Stimulated activated CD4-positive, alpha-beta T cell treated with anti-CD3 and anti-CD28 coated beads, Interleukin-15, amount 100 ng/mL, for 1 hour (primary cell): ENCODE measurements at regions not wholly inside any gene's neighbourhood (a gene's known extent, or its start where the extent isn't known, plus 50 kb on each side); places are given as distances from the start of the nearest gene placed in this dataset.
"Not testable (repeated sequence)": the region's sequence is repeated elsewhere in the genome, so short reads cannot be mapped to it uniquely, and the experiment has no call there.

ENCODE experiments used
- DNase-seq, 2 donors: peaks; one replicate each; pipeline ENCODE4 v3.0.0-alpha.2; 2020; ENCODE audit warnings: low read depth in 1 of 2, low spot score in 1 of 2

- no peak for DNase-seq
These were observed 721.4 kb downstream of the RFPL4B start for GRCh38 chr6:113068570-113068969.

- DNase-seq = not testable (repeated sequence)
These were observed 723.6 kb downstream of the RFPL4B start for GRCh38 chr6:113070681-113071080.

- no peak for DNase-seq
These were observed 726.6 kb downstream of the RFPL4B start for GRCh38 chr6:113073611-113074191.

GRCh38 chr6:113076116-113076515 is 729.0 kb downstream of the RFPL4B start:
- DNase-seq = no peak

DNA sequence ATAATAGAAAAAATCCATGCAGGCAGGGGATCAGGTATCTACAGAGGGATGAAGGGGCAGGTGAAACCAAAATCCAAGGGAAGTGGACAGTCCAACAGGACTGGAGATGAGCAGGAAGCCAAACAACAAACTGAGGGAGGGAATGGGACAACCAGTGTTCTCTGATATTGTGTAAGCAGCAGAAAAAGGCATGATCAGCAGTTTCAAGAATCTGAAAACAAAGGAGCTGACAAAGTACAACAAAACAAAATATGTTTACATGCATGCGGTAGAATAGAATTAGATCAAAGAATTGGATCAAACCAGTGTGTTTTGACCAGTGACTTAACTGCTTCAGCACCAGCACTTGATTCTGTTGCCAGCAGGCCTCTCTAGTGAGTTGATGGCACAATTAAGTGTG is 729.7 kb downstream of the RFPL4B start:
- DNase-seq = no peak

DNA sequence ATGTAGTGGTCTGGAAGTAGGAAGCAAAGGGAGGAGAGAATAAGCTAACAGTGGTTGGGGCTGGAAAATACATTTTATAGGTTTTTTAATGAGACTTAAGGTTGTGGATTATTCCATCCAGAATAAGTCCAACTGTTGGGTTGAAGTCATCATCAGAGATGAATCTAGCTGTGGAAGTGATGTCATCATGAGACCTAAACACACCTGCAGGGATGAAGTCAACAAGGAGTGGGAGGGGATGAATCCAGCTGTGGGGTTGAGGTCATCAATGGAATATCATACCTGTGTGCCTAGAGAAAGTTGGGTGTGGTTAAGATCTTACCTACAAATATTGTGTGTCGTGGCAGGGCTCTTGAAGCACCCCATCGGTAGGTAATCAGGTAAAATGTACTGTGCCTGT is 730.7 kb downstream of the RFPL4B start:
- no peak for DNase-seq

DNA sequence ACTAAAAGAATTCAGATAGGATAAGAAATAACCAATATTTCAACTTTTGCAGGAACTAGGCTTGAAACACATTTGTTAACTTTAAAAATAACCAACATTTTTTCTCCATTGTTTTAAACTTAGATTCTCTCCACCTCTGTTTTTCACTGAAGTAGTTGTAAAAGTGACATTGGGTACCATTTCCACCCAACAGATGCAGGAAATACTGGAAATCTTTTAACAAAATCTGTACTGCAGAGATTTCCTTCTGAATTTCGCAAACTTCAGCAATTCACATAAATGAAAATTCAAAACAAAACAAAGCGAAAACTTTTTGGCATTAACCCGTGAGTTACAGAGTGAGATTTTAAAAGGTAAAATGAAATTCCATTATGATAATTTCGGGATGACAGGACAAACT is 731.7 kb downstream of the RFPL4B start:
- DNase-seq = no peak

DNA sequence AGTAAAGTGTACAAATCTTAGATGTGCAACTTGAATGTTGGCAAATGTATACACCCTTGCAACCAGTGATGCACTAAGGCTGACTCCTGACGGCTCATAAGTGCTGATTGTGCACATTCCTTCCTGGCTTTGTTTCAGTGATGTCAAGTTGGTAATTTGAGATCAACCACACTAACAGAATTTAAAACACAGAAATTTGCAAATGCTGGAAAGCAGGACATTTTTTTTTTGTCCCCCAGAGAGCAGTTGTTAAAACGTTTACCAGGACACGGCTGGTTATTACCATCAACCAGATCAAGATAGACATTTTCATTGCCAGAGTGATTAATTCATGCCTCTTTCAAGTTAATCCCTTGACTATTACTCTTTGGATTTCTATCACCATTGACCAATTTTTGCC is 735.6 kb downstream of the RFPL4B start:
- no peak for DNase-seq

- DNase-seq = no peak
These were observed 736.8 kb downstream of the RFPL4B start for GRCh38 chr6:113083947-113084346.

- DNase-seq = no peak
These were observed 741.9 kb downstream of the RFPL4B start for GRCh38 chr6:113089056-113089455.

- no peak for DNase-seq
These were observed 745.7 kb downstream of the RFPL4B start for GRCh38 chr6:113092795-113093194.

GRCh38 chr6:113094779-113095178 is 747.6 kb downstream of the RFPL4B start:
- DNase-seq = no peak

DNA sequence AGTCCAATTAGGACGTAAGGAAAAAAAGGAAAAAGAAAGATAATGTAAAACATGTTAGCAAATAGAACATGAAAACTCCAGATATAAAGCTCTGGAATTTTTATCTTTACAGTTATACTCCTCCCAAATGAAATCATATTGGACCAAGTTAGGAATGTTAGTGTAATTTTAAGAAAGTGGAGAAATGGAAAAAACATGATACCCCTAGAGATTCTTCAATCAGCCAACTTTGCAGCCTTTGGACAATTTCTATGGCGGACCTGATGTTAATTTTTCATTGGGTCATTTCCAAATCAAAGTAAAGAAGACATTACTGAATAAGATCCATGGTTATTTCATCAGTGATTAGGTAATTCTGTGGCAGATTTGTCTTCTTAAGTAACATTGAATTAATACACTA is 748.7 kb downstream of the RFPL4B start:
- DNase-seq = no peak

GRCh38 chr6:113102761-113103160 is 754.4 kb upstream of the MARCKS start:
- no peak for DNase-seq

DNA sequence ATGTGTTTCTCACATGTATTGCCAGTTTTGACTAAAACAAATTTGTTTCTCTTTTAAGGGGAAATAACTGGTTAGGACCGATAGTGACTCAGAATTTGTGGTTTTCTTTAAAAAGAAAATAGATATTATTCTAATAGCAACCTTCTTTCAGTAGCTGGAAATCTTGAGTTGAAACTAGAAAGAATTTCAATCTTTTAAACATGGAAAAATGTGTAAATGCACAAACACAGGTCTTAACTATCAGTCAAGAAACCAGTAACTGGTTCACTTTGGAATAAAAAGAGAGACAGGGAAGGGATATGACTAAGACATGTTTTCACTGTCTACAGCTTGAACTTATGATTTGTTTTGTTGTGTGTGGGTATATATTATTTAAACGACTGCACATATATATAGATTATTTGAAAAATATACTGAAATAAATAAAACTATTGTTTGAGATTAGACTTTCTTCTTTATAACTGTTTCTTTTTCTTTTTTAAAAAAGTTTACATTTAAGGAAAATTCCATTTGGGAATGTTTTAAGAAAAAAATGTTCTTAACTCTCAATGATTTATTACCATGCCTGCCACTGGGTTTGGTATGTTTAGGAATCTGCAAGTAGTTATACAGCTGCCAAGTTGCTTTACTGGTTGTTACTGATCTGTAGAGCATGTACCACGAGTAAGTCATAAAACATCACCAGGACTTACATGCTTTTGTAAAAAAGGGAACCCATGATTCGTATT is 753.3 kb upstream of the MARCKS start:
- no peak for DNase-seq

- no peak for DNase-seq
These were observed 752.6 kb upstream of the MARCKS start for GRCh38 chr6:113104541-113104940.

DNA sequence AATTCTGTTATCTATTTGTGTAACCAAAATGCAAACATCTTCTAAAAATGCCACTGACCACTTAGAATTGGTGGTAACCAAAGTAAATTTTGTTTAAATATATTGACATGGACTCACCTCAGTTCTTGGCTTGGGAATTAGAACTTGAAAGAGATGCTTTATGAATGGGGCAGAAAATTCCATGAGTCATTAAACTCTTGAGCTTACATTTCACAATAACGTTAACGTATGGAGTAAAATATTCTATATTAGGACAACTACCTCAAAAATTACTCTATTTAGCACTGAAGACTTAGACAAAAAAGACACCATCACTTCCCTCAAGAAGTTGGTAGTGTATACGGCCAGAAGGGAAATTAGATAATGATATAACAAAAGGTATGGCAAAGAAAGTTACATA is 752.2 kb upstream of the MARCKS start:
- no peak for DNase-seq

GRCh38 chr6:113110211-113110610 is 746.9 kb upstream of the MARCKS start:
- no peak for DNase-seq

DNA sequence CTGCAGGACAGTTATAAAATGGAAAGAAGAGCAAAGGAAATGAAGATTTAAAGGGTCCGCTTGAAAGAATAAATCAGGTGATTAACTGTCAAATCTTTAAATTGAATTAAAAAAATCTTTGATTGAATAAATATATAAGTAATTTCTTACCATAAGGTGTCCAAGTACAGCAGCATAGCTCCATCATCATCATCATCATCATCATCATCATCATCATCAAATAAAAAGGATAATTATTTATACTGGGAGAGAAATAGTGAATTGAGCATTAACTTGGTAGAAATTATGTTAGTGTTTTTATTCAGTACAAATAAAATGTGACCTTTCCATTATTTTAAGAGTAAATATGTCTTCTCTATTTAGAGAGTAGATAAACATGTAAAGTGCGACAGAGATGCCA is 745.6 kb upstream of the MARCKS start:
- DNase-seq = no peak

GRCh38 chr6:113112086-113112485 is 745.1 kb upstream of the MARCKS start:
- no peak for DNase-seq

GRCh38 chr6:113115196-113115595 is 741.9 kb upstream of the MARCKS start:
- DNase-seq = no peak

- no peak for DNase-seq
These were observed 736.9 kb upstream of the MARCKS start for GRCh38 chr6:113120224-113120581.

DNA sequence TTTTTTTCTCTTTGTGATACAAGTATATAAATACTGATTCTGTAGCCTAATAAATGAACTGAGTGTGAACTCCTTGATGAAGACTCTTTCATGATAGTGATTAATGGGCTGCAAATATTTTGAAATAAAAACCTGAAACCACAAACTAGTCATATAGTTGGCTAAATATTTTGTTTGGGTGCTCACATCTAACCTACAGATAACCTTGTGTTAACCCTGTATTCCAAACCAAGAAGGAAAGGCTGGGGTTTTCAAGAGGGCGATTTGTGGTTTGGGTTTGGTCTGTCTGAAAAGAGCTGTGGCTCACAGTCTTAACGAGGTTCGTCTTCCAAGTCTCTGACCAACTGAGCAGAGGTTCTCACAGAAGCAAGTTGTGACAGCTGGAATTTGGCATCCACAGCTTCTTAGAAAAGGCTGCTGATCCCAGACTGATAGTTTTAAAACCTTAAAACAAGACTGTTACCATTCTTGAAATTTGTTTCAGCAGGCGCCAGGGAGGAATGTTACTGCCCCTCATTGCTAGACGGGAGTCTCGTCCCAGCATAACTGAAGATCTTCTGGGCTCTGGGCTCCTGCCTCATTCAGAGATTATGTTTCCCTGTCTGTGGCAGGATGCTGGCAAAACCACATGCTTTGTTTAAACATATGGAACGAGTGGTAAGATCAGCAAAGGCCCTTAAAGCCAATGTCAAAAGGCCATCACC is 736.4 kb upstream of the MARCKS start:
- no peak for DNase-seq
